COLO829 (cell line): ENCODE measurements at regions not wholly inside any gene's neighbourhood (a gene's known extent, or its start where the extent isn't known, plus 50 kb on each side); places are given as distances from the start of the nearest gene placed in this dataset.
"Not testable (repeated sequence)": the region's sequence is repeated elsewhere in the genome, so short reads cannot be mapped to it uniquely, and the experiment has no call there.

Source experiments
- DNase-seq: peaks from one replicate; pipeline ENCODE4 v3.0.0; 2012; ENCODE audit warnings: low spot score

- DNase-seq: not testable (repeated sequence)
These were observed 4790.1 kb upstream of the OR11H1 start for GRCh38 chr22:10737931-10738330.

GRCh38 chr22:10741210-10741609, 4786.8 kb upstream of the OR11H1 start:
- DNase-seq: no peak

DNA sequence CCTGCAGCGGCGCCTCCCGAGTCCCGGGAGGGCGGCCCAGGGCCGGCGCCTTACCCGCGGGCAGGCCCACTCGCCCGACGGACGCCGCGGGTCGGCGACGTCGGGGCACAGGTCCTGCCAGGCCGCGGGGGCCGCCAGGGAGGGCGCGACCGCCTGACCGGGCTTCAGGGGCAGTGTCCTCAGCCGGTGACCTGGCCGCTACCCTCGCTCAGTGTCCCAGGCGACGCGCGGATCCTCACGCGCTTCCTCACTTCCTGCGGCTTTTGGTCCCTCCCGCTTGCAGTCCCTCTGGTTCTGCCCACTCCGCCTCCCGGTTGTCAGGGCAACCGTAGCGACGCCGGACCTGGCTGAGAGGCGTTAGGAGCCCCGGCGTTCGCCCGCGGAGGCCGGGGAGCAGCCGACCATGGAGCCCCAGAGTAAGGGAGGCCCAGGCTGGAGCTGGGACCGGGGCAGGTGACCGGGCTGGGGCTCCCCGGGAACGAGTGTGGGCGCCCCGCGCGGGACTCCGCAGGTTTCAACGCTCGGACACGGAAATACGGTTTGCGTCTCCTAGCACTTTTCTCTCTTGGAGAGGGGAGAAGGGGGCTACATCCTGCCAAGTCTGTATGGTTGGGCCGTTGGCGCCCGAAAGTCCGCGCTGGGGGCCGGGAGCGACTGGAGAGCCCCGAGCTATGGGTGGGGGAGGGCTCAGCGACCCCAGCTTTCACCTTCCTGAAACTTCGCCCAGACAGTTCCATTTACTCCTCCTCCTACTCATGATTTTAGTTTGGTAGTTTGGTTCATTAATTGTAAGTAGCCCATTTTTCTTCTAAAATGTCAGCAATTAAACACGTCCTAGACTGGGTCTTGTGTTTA, 4786.0 kb upstream of the OR11H1 start:
- DNase-seq: peak; percentile 95

- not testable (repeated sequence) for DNase-seq
These were observed 4781.6 kb upstream of the OR11H1 start for GRCh38 chr22:10746382-10746781.

- DNase-seq: not testable (repeated sequence)
These were observed 4780.8 kb upstream of the OR11H1 start for GRCh38 chr22:10747227-10747626.

GRCh38 chr22:10748751-10749150, 4779.2 kb upstream of the OR11H1 start:
- not testable (repeated sequence) for DNase-seq

- DNase-seq: not testable (repeated sequence)
These were observed 4778.6 kb upstream of the OR11H1 start for GRCh38 chr22:10749423-10749822.

- not testable (repeated sequence) for DNase-seq
These were observed 4774.4 kb upstream of the OR11H1 start for GRCh38 chr22:10753566-10753965.

DNA sequence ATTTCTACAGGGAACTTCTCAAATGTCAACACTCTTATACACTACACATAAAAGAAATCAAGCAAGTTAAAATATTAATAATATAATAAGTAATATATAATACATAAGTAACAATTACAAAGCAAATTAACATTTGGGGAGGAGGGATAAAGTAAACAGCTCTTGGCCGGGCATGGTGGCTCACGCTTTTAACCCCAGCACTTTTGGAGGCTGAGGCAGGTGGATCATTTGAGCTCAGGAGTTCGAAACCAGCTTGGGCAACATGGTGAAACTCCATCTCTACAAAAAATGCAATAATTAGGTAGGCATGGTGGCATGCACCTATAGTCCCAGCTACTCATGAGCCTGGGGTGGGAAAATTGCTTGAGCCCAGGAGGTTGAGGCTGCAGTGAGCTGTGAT, 4772.6 kb upstream of the OR11H1 start:
- DNase-seq: not testable (repeated sequence)

- DNase-seq: not testable (repeated sequence)
These were observed 4767.6 kb upstream of the OR11H1 start for GRCh38 chr22:10760418-10760817.

- not testable (repeated sequence) for DNase-seq
These were observed 4761.7 kb upstream of the OR11H1 start for GRCh38 chr22:10766320-10766719.

- DNase-seq: not testable (repeated sequence)
These were observed 4759.1 kb upstream of the OR11H1 start for GRCh38 chr22:10768875-10769274.

DNA sequence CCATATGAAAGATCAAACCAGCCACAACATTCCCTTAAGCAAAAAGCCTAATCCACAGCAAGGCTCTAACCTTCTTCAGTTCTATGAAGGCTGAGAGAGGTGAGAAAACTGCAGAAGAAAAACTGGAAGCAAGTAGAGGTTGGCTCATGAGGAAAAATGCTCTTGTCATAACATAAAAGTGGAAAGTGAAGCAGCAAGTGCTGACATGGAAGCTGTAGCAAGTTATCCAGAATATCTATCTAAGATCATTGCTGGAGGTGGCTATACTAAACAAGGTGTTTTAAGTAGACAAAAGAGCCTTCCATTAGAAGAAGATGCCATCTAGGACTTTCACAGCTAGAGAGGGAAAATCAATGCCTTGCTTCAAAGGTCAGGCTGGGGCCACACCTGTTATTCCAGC, 4756.2 kb upstream of the OR11H1 start:
- not testable (repeated sequence) for DNase-seq

DNA sequence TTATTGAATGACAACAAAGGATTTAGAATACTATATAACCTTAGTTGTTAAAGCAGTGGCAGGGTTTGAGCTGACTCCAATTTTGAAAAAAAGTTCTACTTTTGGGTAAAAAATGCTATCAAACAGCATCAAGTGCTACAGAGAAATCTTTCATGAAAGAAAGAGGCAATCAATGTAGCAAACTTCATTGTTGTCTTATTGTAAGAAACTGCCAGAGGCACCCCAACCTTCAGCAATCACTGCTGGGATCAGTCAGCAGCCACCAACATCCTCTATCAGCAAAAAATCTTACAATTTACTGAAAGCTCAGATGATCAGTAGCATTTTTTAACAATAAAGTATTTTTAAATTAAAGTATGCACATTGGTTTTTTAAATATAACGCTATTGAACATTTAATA, 4754.7 kb upstream of the OR11H1 start:
- not testable (repeated sequence) for DNase-seq

- DNase-seq: not testable (repeated sequence)
These were observed 4752.2 kb upstream of the OR11H1 start for GRCh38 chr22:10775601-10776357.

DNA sequence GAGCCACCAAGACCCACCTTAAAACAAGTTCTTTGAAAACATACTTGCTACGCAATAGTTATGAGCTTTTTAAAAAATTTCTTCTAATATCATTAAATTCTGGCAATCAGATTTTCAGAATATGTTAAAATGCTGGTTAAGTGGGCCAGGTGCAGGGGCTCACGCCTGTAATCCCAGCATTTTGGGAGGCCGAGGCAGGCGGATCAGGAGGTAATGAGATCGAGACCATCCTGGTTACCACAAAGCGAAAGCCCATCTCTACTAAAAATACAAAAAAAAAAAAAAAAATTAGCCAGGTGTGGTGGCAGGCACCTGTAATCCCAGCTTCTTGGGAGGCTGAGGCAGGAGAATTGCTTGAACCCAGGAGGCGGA, 4751.6 kb upstream of the OR11H1 start:
- DNase-seq: not testable (repeated sequence)

DNA sequence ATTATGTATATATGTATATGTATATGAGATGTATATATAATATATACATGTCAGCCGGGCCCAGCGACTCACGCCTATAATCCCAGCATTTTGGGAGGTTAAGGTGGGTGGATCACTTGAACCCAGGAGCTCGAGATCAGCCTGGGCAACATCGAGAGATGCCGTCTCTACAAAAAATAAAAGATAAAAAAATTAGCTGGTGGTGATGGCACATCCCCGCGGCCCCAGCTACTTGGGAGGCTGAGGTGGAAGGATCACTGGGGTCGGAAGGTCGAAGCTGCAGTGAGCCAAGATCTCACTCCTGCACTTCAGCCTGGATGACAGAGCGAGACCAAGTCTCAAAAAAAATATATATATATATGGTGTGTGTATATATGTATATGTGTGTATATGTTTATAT, 4750.3 kb upstream of the OR11H1 start:
- not testable (repeated sequence) for DNase-seq

DNA sequence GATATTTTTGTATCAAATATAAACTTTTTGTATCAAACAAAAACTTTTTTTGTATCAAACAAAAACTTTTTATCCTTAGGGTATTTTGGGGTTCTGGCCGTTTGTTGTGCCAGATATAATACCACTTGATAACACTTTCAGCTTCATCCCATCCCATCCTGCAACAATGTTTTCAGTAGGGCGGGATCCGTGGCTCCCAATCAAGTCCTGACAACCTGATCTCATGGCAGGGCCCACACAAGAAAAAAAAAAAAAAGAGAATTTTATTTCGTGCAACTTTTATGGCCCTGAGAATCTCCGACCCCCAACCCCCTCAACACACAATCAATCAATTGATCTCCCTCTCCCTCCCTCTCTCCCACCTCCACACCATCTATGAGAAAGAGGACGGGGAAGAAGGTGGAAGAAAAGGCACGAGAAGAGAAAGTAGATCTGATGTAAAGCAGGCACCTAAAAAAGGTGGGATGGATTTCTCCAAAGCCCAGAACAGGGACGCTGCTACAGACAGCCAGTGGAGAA, 4749.6 kb upstream of the OR11H1 start:
- no peak for DNase-seq

DNA sequence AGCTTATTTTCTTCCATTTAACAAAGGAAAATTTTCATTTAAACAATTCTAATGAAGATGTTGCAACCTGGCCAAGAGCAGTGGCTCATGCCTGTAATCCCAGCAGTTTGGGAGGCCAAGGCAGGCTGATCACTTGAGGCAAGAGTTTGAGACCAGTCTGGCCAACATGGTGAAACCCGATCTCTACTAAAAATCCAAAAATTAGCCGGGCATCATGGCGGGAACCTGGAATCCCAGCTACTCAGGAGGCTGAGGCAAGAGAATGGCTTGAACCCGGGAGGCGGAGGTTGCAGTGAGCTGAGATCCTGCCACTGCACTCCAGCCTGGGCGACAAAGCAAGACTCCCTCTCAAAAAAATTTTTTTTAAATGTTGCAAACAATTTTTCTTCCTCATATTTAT, 4748.8 kb upstream of the OR11H1 start:
- not testable (repeated sequence) for DNase-seq

- DNase-seq: no peak
These were observed 4747.7 kb upstream of the OR11H1 start for GRCh38 chr22:10780281-10780680.

GRCh38 chr22:10781571-10782403, 4746.2 kb upstream of the OR11H1 start:
- no peak for DNase-seq
